AG09319 (cell line): ENCODE measurements at regions not wholly inside any gene's neighbourhood (a gene's known extent, or its start where the extent isn't known, plus 50 kb on each side); places are given as distances from the start of the nearest gene placed in this dataset.
"Not testable (repeated sequence)": the region's sequence is repeated elsewhere in the genome, so short reads cannot be mapped to it uniquely, and the experiment has no call there.

Source experiments
- DNase-seq: peaks from one replicate; pipeline ENCODE4 v3.0.0-alpha.2; 2010; ENCODE audit warnings: low read depth; ENCODE audit errors: extremely low read depth
- TF ChIP-seq, protein P1 (sequence below): IDR thresholded peaks from 2 replicates; pipeline ENCODE4 v1.5.1; 2011; ENCODE audit warnings: low read depth, mild to moderate bottlenecking, inconsistent platforms, low read length, moderate library complexity

DNA sequence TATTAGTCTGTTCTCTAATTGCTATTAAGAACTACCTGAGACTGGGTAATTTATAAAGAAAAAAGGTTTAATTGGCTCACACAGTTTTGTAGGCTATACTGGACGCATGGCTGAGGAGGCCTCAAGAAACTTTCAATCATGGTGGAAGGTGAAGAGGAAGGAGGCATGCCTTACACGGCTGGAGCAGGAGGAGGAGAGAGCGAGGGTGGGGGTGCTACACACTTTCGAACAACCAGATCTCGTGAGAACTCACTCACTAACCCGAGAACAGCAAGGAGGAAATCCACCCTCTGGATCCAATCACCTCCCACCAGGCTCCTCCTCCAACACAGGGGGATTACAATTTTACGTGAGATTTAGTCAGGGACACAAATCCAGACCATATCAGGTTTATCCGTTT lies 90.0 kb downstream of the RMI1 start:
- DNase-seq, result no peak
- TF ChIP-seq, protein P1, sequence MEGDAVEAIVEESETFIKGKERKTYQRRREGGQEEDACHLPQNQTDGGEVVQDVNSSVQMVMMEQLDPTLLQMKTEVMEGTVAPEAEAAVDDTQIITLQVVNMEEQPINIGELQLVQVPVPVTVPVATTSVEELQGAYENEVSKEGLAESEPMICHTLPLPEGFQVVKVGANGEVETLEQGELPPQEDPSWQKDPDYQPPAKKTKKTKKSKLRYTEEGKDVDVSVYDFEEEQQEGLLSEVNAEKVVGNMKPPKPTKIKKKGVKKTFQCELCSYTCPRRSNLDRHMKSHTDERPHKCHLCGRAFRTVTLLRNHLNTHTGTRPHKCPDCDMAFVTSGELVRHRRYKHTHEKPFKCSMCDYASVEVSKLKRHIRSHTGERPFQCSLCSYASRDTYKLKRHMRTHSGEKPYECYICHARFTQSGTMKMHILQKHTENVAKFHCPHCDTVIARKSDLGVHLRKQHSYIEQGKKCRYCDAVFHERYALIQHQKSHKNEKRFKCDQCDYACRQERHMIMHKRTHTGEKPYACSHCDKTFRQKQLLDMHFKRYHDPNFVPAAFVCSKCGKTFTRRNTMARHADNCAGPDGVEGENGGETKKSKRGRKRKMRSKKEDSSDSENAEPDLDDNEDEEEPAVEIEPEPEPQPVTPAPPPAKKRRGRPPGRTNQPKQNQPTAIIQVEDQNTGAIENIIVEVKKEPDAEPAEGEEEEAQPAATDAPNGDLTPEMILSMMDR, result no peak

DNA sequence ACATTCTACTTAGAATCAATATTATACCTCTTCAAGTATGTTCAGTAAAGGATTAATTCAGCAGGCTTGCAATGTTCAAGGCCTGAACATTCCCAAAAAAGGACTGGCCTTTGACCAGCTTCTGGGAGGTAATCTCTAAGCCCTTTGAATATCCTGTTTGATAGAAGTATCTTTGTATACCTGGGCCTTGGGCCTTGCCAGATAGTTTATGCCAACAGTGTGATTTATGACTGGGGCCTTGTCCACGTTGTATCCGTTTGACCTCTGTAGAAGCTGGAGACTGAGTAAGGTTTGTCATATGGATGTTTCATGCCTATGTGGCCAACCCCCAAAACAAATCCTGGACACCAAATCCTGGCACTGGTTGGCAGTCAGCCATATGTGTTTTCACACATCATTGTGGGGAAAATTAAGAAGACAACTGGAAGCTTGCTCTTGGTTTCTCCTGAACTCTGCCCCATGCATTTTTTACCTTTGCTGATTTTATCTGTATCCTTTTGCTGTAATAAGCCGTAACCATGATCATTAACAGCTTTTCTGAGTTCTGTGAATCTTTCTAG lies 92.1 kb downstream of the RMI1 start:
- TF ChIP-seq, protein P1, result no peak
- DNase-seq, result no peak

DNA sequence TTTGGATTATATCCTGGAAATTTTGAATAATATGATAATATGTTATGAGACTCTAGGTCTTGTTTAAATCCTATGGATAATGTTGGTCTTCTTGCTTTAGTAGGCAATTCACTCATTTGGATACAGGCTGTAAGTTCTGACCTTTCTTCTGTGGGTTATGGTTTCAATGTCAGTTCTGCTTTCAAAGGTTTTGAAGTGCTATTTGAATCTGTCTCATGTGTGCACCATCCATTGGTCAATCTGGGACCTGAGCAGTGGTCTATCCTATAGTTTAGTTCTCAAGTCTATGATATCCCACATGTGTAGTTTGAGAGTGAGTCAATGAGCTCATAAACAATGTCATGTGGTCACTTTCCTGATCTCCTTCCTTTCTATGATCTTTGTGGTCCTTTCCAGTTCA lies 94.4 kb downstream of the RMI1 start:
- TF ChIP-seq, protein P1, result no peak
- no peak for DNase-seq

DNA sequence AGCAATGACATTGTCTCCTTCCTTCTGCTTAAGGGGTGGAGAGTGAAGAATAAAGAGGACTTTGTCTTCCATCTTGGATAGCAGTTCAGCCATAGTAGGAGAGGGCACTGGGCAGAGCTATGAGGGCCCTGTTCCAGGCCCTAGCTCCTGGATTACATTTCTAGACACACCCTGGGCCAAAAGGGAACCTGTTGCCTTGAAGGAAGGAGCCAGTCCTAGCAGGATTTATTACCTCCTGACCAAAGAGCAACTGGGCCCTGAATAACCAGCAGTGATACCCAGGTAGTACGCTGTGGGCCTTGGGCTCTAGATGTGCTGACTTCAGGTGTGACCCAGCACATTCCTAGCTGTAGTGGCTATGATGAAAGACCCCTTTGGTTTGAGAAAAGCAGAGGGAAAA lies 95.8 kb downstream of the RMI1 start:
- TF ChIP-seq, protein P1, result no peak
- no peak for DNase-seq

DNA sequence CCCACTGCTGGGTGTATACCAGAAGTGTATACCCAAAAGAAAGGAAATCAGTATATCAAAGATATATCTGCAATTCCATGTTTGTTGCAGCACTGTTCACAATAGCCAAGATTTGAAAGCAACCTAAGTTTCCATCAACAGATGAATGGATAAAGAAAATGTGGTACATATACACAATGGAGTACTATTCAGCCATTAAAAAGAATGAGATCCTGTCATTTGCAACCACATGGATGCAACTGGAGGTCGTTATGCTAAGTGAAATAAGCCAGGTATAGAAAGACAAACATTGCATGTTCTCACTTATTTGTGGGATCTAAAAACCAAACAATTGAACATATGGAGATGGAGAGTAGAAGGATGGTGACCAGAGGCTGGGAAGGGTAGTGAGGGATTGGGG lies 97.2 kb downstream of the RMI1 start:
- not testable (repeated sequence) for DNase-seq

DNA sequence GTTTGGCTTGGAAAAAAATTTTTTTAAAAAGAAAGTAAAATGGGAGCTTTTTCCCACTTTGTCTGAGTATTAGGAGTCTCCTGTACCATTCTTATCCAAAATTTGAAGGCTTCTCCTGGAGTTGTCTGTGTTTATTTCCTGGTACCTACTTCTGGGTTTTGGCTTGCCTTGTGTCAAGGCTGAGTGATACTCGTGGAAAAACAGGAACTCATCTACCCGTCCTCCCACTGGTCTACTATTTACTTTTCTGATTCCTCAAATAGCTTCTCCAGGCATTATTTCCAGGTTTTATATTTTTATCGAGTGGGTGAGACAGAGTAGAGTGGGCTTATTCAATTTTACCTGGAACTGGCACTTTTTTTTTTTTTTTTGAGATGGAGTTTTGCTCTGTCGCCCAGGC lies 99.4 kb downstream of the RMI1 start:
- no peak for DNase-seq

DNA sequence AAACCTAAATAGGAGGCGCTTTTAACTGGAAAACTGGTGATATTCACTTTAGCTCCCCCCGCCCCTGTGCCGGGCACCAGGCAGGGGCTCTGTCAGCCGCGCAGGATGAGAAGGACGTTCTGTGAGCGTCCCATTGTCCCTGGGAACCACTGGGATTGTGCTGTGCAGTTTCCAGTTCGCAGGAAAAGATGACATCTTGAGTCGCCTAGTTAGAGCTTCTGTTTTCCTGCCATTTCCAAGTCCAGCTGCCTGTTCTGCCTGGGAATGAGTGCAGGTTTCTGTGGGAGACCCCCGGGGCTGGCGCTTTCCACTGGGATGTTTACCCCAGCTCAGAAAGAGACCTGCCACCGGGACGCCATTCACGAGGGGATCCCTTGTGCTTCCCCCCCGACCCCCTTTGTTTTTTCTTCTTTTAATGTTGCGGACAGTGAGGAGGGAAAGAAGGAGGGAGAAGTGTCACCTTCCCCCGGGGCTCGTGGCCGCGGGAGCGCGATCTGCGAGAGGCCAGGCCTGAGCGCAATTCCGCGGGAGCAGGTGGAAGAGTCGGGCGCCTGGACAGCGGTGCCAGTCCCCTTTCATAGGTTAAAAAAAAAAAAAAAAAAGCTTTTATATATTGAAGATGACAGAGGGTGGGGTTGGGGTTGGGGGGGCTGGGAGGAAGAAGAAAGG lies 121.5 kb downstream of the RMI1 start:
- TF ChIP-seq, protein P1, result no peak
- DNase-seq, result no peak

More for the DNA sequence above, 99.4 kb downstream of the RMI1 start:
- TF ChIP-seq, protein P1, result no peak
